ENCODE measurements at regions not wholly inside any gene's neighbourhood (a gene's known extent, or its start where the extent isn't known, plus 50 kb on each side); places are given as distances from the start of the nearest gene placed in this dataset.

DNA sequence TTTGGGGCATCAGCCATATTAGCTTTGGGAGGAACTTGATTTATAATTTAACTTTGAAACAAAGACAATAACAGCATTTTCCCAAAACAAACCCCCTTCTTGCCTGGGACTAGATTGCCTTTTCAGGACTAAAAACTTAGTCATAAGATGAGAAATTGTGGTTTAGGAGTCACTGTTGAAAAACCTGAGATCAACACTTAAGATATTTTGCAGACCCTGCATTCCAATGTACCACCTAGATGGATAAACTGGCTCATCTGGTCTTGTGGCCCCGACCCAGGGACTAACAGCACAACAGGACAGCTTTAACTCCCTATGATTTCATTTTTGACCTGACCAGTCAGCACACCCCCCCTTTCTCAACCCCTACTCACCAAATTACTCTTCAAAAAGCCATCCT, 1165.4 kb downstream of the XPNPEP1 start:
- H3K36me3 ChIP-seq (ENCODE audit: insufficient read depth): no peaks in the 10 kb centered on the region
- no peaks in the 10 kb centered on the region for H3K4me1 ChIP-seq (ENCODE audit: low read depth, poor library complexity, severe bottlenecking)
- no peak overlapping the region for H3K4me2 ChIP-seq
- TF ChIP-seq, protein P1, sequence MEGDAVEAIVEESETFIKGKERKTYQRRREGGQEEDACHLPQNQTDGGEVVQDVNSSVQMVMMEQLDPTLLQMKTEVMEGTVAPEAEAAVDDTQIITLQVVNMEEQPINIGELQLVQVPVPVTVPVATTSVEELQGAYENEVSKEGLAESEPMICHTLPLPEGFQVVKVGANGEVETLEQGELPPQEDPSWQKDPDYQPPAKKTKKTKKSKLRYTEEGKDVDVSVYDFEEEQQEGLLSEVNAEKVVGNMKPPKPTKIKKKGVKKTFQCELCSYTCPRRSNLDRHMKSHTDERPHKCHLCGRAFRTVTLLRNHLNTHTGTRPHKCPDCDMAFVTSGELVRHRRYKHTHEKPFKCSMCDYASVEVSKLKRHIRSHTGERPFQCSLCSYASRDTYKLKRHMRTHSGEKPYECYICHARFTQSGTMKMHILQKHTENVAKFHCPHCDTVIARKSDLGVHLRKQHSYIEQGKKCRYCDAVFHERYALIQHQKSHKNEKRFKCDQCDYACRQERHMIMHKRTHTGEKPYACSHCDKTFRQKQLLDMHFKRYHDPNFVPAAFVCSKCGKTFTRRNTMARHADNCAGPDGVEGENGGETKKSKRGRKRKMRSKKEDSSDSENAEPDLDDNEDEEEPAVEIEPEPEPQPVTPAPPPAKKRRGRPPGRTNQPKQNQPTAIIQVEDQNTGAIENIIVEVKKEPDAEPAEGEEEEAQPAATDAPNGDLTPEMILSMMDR (conservative IDR thresholded peaks at IDR 0.05; ENCODE audit: low read depth, low read length): no peak
- no peak overlapping the region for H3K27ac ChIP-seq
- no peaks in the 10 kb centered on the region for H3K79me2 ChIP-seq (ENCODE audit: insufficient read depth, low read depth)
- no peaks in the 10 kb centered on the region for H3K27me3 ChIP-seq (ENCODE audit: insufficient read depth, low read depth)
- H3K4me3 ChIP-seq (IDR thresholded peaks at IDR 0.05; ENCODE audit: insufficient read depth, low read depth, low read length): no peak overlapping the region
- H4K20me1 ChIP-seq (ENCODE audit: insufficient read depth): no peaks in the 10 kb centered on the region
- no peak overlapping the region for H2AFZ ChIP-seq (ENCODE audit: low read depth)
- no peak overlapping the region for H3K9ac ChIP-seq

DNA sequence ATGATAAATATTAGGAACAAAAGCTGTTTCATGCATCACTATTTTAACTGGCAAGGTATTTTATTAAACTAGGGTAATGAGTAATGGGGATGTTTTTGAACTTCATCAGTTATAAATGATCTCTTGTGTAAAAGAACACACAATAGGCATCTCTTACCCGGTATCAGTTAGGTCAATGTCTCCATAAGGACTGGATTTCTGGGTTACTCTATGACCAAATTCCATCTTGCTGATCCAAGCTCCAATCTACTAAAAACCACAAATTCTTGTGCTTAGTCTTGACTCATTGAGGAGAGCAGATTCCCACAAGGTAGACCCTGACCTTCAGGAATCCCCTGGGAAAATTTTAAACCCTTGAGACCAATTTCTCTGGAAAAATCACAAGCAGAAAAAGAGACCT, 1167.7 kb downstream of the XPNPEP1 start:
- Histone ChIP-seq H3K36me3 (ENCODE audit: insufficient read depth) (no peaks in the 10 kb centered on the region), H3K79me2 (ENCODE audit: insufficient read depth, low read depth) (no peaks in the 10 kb centered on the region), H2AFZ (ENCODE audit: low read depth) (no peak overlapping the region), H3K27me3 (ENCODE audit: insufficient read depth, low read depth) (no peaks in the 10 kb centered on the region), H4K20me1 (ENCODE audit: insufficient read depth) (no peaks in the 10 kb centered on the region), H3K9ac (no peak overlapping the region), H3K4me3 (IDR thresholded peaks at IDR 0.05; ENCODE audit: insufficient read depth, low read depth, low read length) (no peak overlapping the region), H3K27ac (no peak overlapping the region), H3K4me1 (ENCODE audit: low read depth, poor library complexity, severe bottlenecking) (no peaks in the 10 kb centered on the region), H3K4me2 (no peak overlapping the region)
- TF ChIP-seq, protein P1 (conservative IDR thresholded peaks at IDR 0.05; ENCODE audit: low read depth, low read length): no peak

DNA sequence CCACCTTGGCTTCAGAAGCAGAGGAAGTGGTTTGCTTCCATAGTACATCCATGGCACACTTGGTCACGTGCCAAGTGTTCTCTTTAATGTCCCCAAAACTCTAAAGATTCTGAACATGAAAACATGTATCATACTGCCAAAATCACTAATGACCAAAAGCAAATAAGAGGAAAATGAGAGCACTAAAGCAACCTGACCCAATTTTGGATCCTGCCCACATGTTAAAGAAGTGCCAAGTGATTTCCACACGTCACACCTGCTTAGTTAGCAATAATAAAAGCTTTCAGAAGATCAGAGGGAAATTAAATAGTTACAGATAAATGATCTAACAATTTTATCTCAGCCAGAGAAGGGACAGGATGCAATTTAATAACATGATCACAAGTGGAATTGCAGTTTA, 1170.0 kb downstream of the XPNPEP1 start:
- no peak overlapping the region for H3K27ac ChIP-seq
- no peaks in the 10 kb centered on the region for H3K27me3 ChIP-seq (ENCODE audit: insufficient read depth, low read depth)
- H3K79me2 ChIP-seq (ENCODE audit: insufficient read depth, low read depth): no peaks in the 10 kb centered on the region
- H3K9ac ChIP-seq: no peak overlapping the region
- H2AFZ ChIP-seq (ENCODE audit: low read depth): no peak overlapping the region
- H3K36me3 ChIP-seq (ENCODE audit: insufficient read depth): no peaks in the 10 kb centered on the region
- no peaks in the 10 kb centered on the region for H4K20me1 ChIP-seq (ENCODE audit: insufficient read depth)
- H3K4me2 ChIP-seq: no peak overlapping the region
- TF ChIP-seq, protein P1 (conservative IDR thresholded peaks at IDR 0.05; ENCODE audit: low read depth, low read length): no peak
- no peak overlapping the region for H3K4me3 ChIP-seq (IDR thresholded peaks at IDR 0.05; ENCODE audit: insufficient read depth, low read depth, low read length)
- H3K4me1 ChIP-seq (ENCODE audit: low read depth, poor library complexity, severe bottlenecking): no peaks in the 10 kb centered on the region

DNA sequence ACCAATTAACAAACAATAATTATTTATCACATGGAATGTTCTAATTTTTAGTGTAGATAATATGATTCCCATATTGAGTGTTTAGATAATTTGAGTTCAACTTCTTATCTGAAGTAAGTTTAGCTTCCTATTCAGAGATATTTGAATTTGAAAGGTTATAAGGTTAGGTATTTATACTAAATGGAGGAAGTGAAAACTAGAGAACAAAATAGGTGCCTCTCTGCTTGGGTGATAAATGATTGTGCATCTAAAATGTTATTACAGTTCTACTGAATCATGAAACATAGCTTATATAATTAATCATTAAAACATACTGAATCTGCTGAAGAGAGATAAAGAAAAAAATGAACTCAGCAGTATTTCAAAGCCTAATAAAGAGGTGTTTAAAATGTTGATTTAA, 1174.3 kb downstream of the XPNPEP1 start:
- no peak overlapping the region for H3K27ac ChIP-seq
- H4K20me1 ChIP-seq (ENCODE audit: insufficient read depth): no peaks in the 10 kb centered on the region
- H3K9ac ChIP-seq: no peak overlapping the region
- H3K27me3 ChIP-seq (ENCODE audit: insufficient read depth, low read depth): no peaks in the 10 kb centered on the region
- H3K4me2 ChIP-seq: no peak overlapping the region
- no peaks in the 10 kb centered on the region for H3K36me3 ChIP-seq (ENCODE audit: insufficient read depth)
- no peak overlapping the region for H3K4me3 ChIP-seq (IDR thresholded peaks at IDR 0.05; ENCODE audit: insufficient read depth, low read depth, low read length)
- H3K79me2 ChIP-seq (ENCODE audit: insufficient read depth, low read depth): no peaks in the 10 kb centered on the region
- no peak overlapping the region for H2AFZ ChIP-seq (ENCODE audit: low read depth)
- TF ChIP-seq, protein P1 (conservative IDR thresholded peaks at IDR 0.05; ENCODE audit: low read depth, low read length): no peak
- no peaks in the 10 kb centered on the region for H3K4me1 ChIP-seq (ENCODE audit: low read depth, poor library complexity, severe bottlenecking)

DNA sequence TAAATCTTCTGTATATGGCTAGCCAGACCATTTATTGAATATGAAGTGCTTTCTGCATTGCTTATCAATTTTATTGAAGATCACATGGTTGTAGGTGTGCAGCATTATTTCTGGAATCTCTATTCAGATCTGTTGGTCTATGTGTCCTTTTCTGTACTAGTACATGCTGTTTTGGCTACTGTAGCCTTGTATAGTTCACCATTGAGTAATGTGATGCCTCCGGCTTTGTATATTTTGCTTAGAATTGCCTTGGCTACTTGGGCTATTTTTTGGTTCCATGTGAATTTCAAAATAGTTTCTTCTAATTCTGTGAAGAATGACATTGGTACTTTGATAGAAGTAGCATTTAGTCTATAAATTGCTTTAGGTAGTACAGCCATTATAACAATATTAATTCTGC, 1187.2 kb downstream of the XPNPEP1 start:
- no peaks in the 10 kb centered on the region for H4K20me1 ChIP-seq (ENCODE audit: insufficient read depth)
- no peak overlapping the region for H3K9ac ChIP-seq
- H3K4me2 ChIP-seq: no peak overlapping the region
- no peaks in the 10 kb centered on the region for H3K27me3 ChIP-seq (ENCODE audit: insufficient read depth, low read depth)
- no peaks in the 10 kb centered on the region for H3K79me2 ChIP-seq (ENCODE audit: insufficient read depth, low read depth)
- H3K4me1 ChIP-seq (ENCODE audit: low read depth, poor library complexity, severe bottlenecking): no peaks in the 10 kb centered on the region
- H3K27ac ChIP-seq: no peak overlapping the region
- H3K36me3 ChIP-seq (ENCODE audit: insufficient read depth): no peaks in the 10 kb centered on the region
- H2AFZ ChIP-seq (ENCODE audit: low read depth): no peak overlapping the region
- no peak overlapping the region for H3K4me3 ChIP-seq (IDR thresholded peaks at IDR 0.05; ENCODE audit: insufficient read depth, low read depth, low read length)
- TF ChIP-seq, protein P1 (conservative IDR thresholded peaks at IDR 0.05; ENCODE audit: low read depth, low read length): no peak

Data from KMS-11 (cell line).